GM13977 (cell line): ENCODE measurements at regions not wholly inside any gene's neighbourhood (a gene's known extent, or its start where the extent isn't known, plus 50 kb on each side); places are given as distances from the start of the nearest gene placed in this dataset.

Source experiments
- DNase-seq: peaks from one replicate; pipeline ENCODE4 v3.0.0; 2012; ENCODE audit warnings: low spot score
- in situ Hi-C: fragments of 300-500 bp; cut with MboI; formaldehyde crosslinking; loops from one replicate; pipeline ENCODE4 v1.12.0; 2022; ENCODE audit warnings: low sequenced_read_pairs, low pct_unique_long_range_greater_than_20kb, mixed read lengths, inconsistent platforms; ENCODE audit not compliant: unreplicated experiment
- TF ChIP-seq, protein P1 (sequence below): IDR thresholded peaks from 2 replicates; pipeline ENCODE4 v1.5.1; 2012; ENCODE audit warnings: mild to moderate bottlenecking, control low read depth; ENCODE audit not compliant: insufficient read depth; ENCODE audit errors: extremely low read depth, missing control alignments

DNA sequence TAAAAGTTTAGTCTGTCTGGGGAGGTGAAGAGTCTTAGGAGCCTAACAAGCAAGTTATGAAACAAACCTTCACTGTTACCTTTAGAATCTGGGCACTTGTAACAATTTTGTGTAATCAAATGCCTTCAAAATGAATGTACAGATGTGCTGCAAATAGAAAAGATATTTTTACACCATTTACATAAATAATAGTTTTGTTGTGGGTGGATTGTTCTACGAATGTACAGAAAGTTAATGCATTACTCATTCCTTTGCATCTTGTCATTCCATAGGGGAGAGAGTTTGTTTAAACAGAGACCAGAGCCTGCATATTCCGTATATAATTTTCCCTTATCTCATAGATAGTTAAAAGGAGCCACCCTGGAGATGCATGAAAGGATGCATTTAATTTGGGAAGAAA, 576.9 kb upstream of the SGCD start:
- TF ChIP-seq, protein P1, sequence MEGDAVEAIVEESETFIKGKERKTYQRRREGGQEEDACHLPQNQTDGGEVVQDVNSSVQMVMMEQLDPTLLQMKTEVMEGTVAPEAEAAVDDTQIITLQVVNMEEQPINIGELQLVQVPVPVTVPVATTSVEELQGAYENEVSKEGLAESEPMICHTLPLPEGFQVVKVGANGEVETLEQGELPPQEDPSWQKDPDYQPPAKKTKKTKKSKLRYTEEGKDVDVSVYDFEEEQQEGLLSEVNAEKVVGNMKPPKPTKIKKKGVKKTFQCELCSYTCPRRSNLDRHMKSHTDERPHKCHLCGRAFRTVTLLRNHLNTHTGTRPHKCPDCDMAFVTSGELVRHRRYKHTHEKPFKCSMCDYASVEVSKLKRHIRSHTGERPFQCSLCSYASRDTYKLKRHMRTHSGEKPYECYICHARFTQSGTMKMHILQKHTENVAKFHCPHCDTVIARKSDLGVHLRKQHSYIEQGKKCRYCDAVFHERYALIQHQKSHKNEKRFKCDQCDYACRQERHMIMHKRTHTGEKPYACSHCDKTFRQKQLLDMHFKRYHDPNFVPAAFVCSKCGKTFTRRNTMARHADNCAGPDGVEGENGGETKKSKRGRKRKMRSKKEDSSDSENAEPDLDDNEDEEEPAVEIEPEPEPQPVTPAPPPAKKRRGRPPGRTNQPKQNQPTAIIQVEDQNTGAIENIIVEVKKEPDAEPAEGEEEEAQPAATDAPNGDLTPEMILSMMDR = no peak
- in situ Hi-C loops = no loop called here
- no peak for DNase-seq

DNA sequence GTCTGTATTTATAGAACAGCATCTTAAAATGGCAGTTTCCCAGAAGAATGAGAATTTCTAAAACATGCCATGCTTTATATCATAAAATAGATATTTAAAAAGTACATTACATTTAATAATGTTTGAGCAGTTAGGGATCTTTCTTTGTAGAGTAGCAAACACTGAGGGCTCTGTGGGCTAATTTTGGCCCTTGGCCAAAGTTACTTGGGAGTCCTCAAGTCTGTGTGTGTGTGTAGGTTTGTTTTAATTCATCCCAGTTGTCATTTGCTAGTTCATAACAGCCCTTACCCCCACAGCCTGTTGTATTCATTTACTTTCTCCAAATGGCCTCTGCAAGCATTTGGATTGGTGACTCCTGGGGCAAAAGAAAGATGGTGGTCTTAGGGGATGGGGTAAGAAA, 576.4 kb upstream of the SGCD start:
- in situ Hi-C loops = no loop called here
- DNase-seq = no peak
- TF ChIP-seq, protein P1 = no peak

DNA sequence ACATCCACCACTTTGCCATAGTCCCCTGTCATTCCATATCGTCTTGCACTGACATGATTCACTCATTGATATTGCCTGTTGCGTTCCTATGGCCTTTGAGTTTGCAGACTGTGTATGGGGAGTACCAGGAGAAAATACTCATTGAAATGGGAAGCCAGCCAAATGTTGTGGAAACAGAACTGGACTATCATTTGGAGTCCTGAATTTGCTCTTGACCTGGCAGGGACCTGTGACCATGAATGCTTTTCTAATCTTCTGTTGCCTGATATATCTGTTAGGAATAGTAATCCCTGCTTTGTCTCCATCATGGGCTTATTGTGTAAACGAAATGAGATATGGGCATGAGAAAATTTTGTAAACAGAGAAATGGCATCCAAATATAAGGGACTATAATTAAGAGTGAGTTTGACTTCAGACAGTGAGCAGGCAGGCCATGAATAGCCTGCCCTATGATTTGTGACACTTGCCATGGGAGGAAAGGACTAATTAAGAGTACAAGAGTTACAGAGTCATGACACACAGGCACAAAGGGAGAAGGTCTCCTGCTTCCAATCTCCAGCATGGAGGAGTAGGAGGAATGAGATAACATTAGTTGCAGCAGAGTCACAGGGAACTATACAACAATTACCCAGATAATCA, 572.9 kb upstream of the SGCD start:
- in situ Hi-C loops = no loop called here
- TF ChIP-seq, protein P1 = no peak
- no peak for DNase-seq

DNA sequence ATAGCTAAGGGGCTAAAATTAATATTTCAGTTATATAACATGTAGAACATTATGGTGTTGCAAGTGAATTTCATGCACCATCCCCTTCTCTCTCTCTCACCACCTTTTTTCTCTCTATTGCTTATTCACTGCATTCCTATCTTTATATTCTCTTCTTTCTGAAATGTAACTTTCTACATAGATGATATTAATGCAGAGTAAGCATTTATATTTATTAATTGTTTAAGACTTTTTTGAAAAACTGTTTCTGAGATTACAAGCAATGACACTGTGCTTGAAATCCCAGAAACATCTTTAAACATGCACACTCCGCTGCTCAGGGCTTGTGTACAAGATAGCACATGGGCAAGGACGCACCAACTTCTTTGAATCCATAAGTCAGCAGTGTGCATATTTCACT, 567.7 kb upstream of the SGCD start:
- DNase-seq = no peak
- TF ChIP-seq, protein P1 = no peak
- in situ Hi-C loops = no loop called here

DNA sequence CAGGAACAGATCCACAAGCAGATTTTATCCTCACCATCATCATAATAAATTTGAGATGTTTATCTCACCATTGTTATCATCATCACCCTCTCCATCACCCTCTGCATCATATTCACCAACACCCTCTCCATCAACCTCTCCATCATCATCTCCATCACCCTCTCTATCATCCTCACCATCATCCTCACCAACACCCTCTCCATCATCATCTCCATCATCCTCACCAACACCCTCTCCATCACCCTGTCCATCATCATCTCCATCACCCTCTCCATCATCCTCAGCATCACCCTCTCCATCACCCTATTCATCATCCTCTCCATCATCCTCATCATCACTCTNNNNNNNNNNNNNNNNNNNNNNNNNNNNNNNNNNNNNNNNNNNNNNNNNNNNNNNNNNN, 567.0 kb upstream of the SGCD start:
- in situ Hi-C loops = no loop called here
- TF ChIP-seq, protein P1 = no peak

DNA sequence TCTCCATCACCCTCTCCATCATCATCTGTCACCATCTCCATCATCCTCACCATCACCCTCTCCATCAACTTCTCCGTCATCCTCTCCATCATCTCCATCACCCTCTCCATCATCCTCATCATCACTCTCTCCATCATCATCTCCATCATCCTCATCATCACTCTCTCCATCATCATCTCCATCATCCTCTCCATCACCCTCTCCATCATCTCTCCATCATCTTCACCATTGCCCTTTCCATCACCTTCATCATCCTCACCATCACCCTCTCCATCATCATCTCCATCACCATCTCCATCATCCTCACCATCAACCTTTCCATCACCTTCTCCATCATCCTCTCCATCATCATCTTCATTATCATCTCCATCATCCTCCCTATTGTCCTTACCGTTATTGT, 565.5 kb upstream of the SGCD start:
- TF ChIP-seq, protein P1 = no peak
- in situ Hi-C loops = no loop called here
- DNase-seq = no peak

More for the DNA sequence above, 567.0 kb upstream of the SGCD start:
- no peak for DNase-seq

DNA sequence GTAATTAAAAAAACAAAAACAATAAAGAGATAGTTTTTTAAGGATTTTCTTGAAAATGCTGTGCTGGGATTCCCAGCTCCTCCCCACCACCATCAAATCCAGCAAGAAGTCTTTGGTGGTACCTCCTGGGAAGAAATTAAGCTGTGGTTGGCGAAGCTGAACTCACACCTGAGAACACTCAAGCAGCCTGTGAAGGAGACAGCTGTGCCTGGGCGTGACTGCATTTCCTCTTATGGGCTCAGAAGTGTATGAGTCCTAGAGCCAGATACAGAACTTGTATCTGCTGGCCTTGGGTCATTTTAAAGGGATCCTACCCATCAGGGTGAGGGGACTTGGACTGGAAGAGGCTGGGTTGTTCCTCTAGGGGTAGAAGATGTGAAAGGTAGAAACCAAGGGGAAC, 561.2 kb upstream of the SGCD start:
- TF ChIP-seq, protein P1 = no peak
- in situ Hi-C loops = no loop called here
- DNase-seq = no peak
